ENCODE measurements at regions not wholly inside any gene's neighbourhood (a gene's known extent, or its start where the extent isn't known, plus 50 kb on each side); places are given as distances from the start of the nearest gene placed in this dataset.
"Not testable (repeated sequence)": the region's sequence is repeated elsewhere in the genome, so short reads cannot be mapped to it uniquely, and the experiment has no call there.

DNA sequence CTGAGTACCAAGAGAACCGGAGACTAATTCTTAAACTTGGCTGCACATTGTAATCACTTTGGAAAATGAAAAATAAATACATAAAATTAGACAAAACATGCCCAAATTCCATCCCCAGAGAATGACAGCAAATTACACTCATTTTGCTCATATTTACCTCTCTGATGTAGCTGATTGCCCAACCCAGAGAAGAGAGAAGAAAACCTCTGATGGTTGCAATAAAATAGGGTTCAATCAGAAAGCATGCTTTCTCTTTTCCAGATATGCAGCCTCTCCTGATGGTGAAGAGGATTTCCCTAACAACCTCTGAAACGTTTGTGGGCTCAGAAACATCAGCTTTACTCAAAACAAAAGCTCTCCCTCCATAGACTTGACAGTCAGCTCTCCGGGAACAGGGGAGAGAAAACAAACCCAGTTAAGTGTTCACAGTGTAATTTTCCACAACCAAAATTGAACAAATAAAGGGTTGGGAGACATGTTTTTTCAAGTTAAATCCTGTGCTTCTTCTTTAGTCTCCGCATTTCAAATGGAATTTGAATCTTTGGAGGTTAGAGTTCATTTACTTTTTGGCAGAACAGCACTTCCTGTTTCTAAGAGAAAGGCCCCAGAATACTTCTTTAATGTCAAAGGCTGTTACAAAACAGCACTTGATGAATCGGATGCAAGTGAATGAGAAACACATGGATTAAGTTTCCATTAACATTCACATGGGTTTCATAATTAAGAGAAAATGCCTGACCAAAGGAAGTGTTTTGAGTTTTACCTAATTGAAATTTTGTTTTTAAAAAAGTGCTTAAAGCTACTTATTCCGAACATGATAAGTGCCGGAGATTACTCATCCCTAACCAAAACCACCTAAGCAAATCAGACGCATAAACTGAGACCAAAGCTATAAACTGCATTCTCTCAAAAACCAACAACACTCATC is 570.1 kb upstream of the SYT4 start:
- intact Hi-C loops (cut with micrococcal nuclease), result no loop called here
- DNase-seq, result no peak
- no peak for ATAC-seq

GRCh38 chr18:43849831-43850230 is 572.5 kb upstream of the SYT4 start:
- ATAC-seq; DNase-seq; intact Hi-C loops (cut with micrococcal nuclease): not testable (repeated sequence)

- intact Hi-C loops (cut with micrococcal nuclease), result no loop called here
- DNase-seq (no peak), ATAC-seq (no peak)
These were observed 578.1 kb upstream of the SYT4 start for GRCh38 chr18:43855376-43855775.

DNA sequence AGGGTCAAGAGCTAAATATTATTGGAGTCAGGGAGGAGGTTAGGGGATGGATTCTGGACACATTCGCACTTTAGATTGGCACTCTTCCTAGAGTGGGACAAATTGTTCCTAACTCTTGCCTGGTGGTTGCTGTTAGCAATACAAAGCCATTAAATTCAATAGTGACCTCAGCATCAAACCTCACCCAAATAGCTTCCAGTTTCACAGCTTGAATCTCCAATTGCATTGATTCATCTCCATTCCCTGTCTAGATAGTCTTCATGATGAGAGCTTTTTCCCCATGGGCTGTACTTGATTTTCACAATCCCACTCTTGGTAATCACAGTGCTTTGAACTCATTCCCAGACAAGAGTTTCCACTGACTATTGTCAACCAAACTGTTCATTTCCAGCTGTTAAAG is 585.9 kb upstream of the SYT4 start:
- intact Hi-C loops (cut with micrococcal nuclease), result no loop called here
- ATAC-seq (peak; percentile 92), DNase-seq (no peak)

DNA sequence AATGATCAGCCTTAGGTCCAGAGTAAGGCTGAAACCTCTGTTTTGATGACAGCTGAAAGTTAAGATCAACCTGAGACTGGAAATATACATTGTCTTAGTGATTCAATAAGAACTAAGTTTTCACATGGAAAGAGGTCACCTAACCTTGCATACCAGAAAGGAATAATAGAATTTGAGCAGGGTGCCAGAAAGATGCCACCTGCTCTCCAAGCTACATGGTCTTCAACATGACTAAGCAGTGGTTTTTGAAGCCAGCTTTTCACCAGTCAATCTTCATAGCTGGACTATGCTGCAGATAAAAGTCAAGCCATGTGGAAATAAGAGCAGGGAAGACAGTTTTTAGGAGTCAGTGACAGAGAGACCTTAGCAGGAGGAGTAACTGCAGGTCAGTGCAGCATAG is 589.4 kb upstream of the SYT4 start:
- ATAC-seq (no peak), DNase-seq (no peak)
- intact Hi-C loops (cut with micrococcal nuclease), result no loop called here

- no peak for DNase-seq
- no peak for ATAC-seq
- intact Hi-C loops (cut with micrococcal nuclease), result no loop called here
These were observed 591.3 kb upstream of the SYT4 start for GRCh38 chr18:43868497-43868995.

GRCh38 chr18:43869451-43870008 is 592.2 kb upstream of the SYT4 start:
- ATAC-seq, result no peak
- no peak for DNase-seq
- intact Hi-C loops (cut with micrococcal nuclease), result no loop called here

- intact Hi-C loops (cut with micrococcal nuclease), result no loop called here
These were observed 593.3 kb upstream of the SYT4 start for GRCh38 chr18:43870626-43871025.

DNA sequence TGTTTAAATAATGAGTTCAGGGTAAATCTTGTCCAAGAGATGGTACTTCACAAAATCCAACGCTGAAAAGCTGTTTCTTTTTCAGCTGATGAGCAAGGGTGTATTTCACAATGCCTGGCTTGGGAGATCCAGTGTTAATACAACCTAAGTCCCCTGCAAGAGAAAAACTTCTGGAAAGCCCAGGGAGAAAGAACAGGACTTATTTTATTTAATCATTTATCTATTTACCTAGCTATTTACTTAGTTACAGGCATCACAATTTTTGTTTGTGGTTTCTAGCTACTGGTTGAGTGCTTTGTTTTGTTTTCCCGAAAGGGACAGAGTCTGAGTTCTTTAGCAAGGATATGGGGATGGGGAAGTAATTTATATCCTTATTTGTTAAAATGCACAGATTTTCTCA is 598.2 kb upstream of the SYT4 start:
- no peak for DNase-seq
- no peak for ATAC-seq
- intact Hi-C loops (cut with micrococcal nuclease), result no loop called here

More at GRCh38 chr18:43870626-43871025, 593.3 kb upstream of the SYT4 start:
- ATAC-seq (no peak), DNase-seq (no peak)

- DNase-seq (no peak), ATAC-seq (no peak)
- intact Hi-C loops (cut with micrococcal nuclease), result no loop called here
These were observed 599.0 kb upstream of the SYT4 start for GRCh38 chr18:43876286-43876685.

DNA sequence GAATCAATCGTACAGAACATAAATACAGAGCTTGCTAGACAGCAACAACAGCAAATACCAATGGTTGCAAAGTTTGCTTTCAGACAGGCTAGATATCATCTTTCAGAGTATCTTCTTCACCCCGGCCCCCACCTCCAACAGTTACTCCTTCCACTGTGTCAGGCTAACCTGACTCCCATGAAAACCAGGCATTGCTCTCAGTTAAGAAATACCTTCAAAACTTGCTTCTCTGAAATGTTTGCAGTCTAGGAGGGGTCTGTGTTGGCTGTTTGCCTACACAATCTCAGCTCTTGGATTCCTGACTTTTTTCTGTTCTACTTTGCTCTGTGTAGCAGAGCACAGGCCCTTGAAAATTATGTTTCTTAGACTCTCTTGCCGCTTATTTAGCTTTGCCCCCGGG is 599.5 kb upstream of the SYT4 start:
- intact Hi-C loops (cut with micrococcal nuclease), result no loop called here
- no peak for ATAC-seq
- no peak for DNase-seq

DNA sequence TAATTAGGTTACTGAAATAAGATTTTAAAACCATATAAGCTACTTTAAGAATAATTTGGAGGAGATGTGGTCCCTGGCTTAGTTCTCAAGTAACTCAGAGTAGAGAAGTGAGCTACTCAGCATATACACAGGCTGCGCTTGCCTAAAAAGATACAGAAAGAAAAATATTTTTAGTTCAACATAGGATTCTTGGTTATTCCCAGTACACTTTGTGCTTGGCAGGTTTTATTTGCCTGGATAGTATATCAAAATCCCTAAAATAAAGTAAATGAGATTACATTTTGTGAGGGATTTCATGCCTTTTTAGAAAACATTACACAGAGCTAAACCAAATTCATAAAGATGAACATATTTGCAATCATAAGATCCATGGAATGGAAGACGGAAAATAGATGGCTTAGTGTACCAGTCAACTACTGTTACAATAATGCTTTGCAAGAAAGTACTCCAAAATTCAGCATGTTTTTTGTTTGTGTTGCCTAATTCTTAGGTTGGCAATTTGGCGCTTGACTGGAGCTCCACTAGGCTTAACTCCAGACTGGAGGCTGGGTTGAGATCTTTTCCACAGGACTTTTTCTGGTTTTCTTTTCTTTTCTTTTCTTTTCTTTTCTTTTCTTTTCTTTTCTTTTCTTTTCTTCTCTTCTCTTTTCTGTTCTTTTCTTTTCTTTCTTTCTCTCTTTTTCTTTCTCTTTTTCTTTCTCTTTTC is 600.5 kb upstream of the SYT4 start:
- intact Hi-C loops (cut with micrococcal nuclease), result no loop called here
- DNase-seq (no peak), ATAC-seq (no peak)

DNA sequence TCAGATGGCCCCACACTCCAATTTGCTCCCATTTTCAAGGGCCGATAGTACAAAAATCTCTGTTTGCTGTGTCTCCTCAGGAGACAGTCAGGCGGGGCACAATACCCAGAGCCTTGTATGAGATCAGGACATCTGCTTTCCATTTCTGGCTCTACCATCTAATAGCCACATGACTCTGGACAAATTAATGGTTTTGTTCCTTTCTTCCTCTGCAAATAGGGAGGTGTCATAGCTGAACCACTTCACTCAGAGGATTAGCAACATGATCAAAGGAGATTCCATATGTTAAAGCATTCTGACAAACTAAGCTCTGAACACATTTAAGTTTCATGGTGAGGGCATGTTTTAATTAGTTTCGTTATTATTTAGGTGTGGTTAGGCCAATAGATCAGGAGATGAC is 602.1 kb upstream of the SYT4 start:
- DNase-seq (no peak), ATAC-seq (no peak)
- intact Hi-C loops (cut with micrococcal nuclease), result no loop called here

DNA sequence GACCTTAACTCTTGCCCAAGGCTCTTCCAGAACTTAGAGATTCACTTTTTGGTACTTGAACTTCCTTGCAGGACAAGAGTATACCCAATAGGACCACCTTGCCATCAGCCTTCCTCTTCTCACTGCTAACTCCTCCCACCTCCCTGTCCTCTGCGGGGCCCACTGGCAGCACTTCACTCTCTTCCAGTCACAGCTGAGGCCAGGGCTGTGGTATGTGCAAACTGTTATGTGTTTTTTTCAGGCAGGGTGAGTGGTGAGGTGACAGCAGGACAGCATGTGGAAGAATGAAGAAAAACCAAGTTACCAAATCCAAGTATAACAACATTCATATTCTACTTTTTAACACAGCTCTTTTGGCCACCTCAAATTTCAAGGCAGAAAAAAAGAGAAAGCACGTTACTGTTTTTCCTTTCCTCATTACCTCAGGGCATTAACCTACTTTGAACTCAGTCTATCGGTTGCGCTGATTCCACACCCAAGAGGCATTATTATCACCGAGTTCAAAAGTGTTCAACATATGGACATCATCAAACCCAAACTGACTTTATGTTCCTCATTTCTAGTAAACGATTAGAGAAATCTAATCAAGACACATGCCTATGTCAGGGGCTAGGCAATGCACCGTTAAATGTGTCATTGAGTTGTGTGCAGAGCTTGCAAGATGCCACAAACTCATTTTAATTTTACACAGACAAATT is 605.2 kb upstream of the SYT4 start:
- DNase-seq (peak; percentile 40), ATAC-seq (peak; percentile 91)
- intact Hi-C loops (cut with micrococcal nuclease), result no loop called here

- intact Hi-C loops (cut with micrococcal nuclease), result no loop called here
- ATAC-seq (no peak), DNase-seq (no peak)
These were observed 606.6 kb upstream of the SYT4 start for GRCh38 chr18:43883886-43884285.

- intact Hi-C loops (cut with micrococcal nuclease), result no loop called here
- DNase-seq (no peak), ATAC-seq (no peak)
These were observed 609.1 kb upstream of the SYT4 start for GRCh38 chr18:43886341-43886740.

DNA sequence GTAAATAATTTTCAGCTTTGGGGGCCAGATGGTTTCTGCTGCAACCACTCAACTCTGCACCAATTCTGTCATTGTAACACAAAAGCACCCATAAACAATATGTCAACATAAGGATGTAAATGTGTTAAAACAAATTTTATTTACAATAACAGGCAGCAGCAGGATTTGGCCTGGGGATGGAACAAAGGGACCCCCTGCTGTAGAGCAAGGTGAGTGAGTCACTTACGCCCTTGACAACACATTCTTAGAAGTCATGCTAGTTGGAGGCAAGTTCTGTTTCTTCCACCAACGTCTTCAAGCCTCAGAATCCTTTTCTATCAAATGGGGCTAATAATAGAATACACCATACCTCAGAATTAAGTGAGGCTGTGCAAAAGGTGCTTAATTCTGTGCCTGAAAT is 610.2 kb upstream of the SYT4 start:
- ATAC-seq (no peak), DNase-seq (no peak)
- intact Hi-C loops (cut with micrococcal nuclease), result no loop called here

DNA sequence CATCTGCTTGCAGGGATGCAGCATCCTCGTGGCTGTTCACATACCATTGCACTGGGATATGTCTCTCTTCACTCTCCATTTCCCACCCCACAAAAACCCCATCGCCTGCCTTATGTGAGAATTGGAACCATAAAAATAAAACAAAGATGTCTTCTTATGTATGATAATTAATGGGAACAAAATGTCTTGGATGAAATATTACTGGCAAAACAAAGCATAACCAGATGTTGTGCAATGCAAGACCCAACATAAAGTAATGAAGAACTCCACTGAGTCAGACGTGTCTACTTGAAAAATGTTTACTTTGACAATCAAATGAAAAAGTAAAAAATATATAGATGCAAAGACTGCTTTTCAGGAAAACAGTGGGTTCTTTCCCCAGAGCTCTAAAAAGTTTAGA is 611.3 kb upstream of the SYT4 start:
- intact Hi-C loops (cut with micrococcal nuclease), result no loop called here
- no peak for DNase-seq
- no peak for ATAC-seq

DNA sequence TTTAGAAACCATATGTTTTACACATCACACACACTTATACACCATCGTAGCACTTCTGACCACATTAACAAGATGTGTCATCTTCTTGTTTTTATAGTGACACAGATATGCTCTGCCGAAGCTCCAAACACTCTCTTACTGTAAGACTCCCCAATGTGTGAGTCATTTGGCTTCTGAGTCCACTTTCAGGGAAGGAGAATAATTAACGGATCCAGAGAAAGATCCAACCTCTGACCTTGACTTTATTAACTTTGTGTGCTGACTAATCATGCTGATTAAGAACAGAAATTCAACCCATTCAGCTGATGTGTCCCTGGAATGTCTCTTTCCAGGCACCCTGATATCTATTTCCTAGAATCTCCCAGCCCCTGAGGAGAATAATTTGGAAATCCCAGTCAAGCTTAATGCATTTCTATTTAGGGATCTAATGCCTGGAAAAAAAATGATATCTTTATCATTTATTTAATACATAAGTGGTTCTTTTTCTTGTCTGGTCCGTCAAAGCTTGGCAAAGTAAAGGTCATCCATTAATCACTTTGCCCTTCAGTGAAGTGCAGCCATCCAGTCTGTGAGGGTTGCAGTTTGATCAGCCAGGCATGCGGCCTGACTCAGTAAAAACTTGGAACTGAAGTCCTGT is 615.8 kb upstream of the SYT4 start:
- no peak for ATAC-seq
- no peak for DNase-seq
- intact Hi-C loops (cut with micrococcal nuclease), result no loop called here
